ENCODE measurements at regions not wholly inside any gene's neighbourhood (a gene's known extent, or its start where the extent isn't known, plus 50 kb on each side); places are given as distances from the start of the nearest gene placed in this dataset.
"Not testable (repeated sequence)": the region's sequence is repeated elsewhere in the genome, so short reads cannot be mapped to it uniquely, and the experiment has no call there.

DNA sequence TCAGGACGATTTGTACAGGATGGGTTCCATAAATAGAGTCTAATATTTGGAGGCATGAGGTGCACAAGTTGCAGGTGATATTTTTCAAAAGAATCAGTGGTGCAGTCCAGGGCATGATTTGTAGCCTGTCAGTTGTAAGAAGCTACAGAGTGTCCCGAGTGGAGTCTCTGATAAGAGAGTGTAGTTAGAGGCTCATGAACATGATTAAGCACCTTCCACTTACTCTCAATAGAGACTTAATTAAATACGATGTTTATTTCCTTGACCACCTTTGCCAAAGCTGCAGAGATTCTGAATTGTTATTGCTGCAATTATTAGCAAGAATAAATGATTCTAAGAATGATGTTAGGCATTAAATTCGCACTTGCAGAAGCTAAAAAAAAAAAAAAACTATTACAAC, 218.4 kb upstream of the LRTM1 start:
- Histone ChIP-seq H3K36me3 (no peaks in the 10 kb centered on the region), H3K27me3 (no peaks in the 10 kb centered on the region), H3K4me1 (no peaks in the 10 kb centered on the region), H3K9me3 (no peaks in the 10 kb centered on the region), H3K4me3 (no peak overlapping the region), H3K27ac (no peak overlapping the region)
- TF ChIP-seq, protein P1, sequence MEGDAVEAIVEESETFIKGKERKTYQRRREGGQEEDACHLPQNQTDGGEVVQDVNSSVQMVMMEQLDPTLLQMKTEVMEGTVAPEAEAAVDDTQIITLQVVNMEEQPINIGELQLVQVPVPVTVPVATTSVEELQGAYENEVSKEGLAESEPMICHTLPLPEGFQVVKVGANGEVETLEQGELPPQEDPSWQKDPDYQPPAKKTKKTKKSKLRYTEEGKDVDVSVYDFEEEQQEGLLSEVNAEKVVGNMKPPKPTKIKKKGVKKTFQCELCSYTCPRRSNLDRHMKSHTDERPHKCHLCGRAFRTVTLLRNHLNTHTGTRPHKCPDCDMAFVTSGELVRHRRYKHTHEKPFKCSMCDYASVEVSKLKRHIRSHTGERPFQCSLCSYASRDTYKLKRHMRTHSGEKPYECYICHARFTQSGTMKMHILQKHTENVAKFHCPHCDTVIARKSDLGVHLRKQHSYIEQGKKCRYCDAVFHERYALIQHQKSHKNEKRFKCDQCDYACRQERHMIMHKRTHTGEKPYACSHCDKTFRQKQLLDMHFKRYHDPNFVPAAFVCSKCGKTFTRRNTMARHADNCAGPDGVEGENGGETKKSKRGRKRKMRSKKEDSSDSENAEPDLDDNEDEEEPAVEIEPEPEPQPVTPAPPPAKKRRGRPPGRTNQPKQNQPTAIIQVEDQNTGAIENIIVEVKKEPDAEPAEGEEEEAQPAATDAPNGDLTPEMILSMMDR (IDR thresholded peaks at IDR 0.05), result no peak
- ATAC-seq (no peak), DNase-seq (no peak)
- intact Hi-C loops (cut with DNase I), result no loop called here

DNA sequence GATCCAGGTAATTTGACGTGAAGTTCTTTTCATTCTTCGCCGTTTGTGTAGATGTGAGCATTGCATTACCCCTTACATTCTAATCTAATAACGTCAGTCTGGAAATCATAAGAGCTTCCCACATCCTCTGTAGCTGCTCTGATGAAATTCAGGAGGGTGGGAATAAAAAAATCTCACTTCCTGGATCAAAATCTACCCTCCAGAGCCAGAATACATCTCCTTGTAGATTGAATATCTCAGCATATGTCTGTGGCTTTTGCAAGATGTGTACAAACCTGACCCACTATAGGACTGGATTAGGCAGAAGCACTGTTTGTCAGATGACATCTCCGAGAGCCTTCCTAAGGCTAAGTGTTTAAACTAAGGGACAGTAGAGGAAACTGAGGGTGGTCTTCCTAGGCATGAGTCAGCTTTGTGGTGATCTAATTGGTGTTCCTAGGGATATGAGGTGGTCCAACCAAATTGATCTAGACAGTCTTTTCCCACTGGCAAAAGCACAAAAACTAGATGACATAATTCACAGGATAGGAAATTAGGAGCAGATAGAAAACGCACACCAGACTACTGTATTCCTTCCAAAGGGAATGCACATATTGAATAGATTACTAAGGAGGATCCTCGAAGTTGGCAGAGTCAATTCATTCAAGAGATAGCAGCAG, 216.3 kb upstream of the LRTM1 start:
- no peak for ATAC-seq
- intact Hi-C loops (cut with DNase I), result no loop called here

DNA sequence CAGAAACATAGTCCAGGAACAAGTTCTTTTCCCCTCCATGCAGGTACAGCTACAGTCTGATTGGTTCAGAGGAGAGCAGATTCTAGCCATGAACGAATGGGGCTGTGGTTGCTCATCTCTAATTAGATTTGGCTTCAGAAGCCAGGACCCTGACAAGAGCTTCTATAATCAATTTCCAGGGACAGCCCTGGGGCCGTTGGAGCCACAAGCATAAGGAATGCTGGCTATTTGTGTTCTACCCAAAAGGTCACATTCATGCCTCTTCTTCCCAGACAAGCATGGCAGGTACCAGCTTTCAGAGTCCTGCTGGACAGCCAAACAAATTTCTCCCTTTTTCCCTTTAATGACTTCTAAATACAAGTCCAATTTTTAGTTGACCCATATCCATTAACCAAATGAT, 215.5 kb upstream of the LRTM1 start:
- ATAC-seq (no peak), DNase-seq (no peak)
- no peak overlapping the region for H3K27ac ChIP-seq
- no peaks in the 10 kb centered on the region for H3K36me3 ChIP-seq
- H3K4me1 ChIP-seq, result no peaks in the 10 kb centered on the region
- H3K9me3 ChIP-seq, result no peaks in the 10 kb centered on the region
- no peak overlapping the region for H3K4me3 ChIP-seq
- no peaks in the 10 kb centered on the region for H3K27me3 ChIP-seq
- TF ChIP-seq, protein P1 (IDR thresholded peaks at IDR 0.05), result no peak
- intact Hi-C loops (cut with DNase I), result no loop called here

More for the DNA sequence above, 216.3 kb upstream of the LRTM1 start:
- TF ChIP-seq, protein P1 (IDR thresholded peaks at IDR 0.05), result no peak
- Histone ChIP-seq H3K4me1 (no peaks in the 10 kb centered on the region), H3K27ac (no peak overlapping the region), H3K4me3 (no peak overlapping the region), H3K36me3 (no peaks in the 10 kb centered on the region), H3K27me3 (no peaks in the 10 kb centered on the region), H3K9me3 (no peaks in the 10 kb centered on the region)
- no peak for DNase-seq

DNA sequence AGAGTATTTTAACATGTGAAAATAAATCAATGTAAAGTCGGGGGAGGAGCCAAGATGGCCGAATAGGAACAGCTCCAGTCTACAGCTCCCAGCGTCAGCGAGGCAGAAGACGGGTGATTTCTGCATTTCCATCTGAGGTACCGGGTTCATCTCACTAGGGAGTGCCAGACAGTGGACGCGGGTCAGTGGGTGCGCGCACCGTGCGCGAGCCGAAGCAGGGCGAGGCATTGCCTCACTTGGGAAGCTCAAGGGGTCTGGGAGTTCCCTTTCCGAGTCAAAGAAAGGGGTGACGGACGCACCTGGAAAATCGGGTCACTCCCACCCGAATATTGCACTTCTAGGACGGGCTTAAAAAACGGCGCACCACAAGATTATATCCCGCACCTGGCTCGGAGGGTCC, 208.4 kb upstream of the LRTM1 start:
- H3K27me3 ChIP-seq; H3K4me3 ChIP-seq; ATAC-seq; DNase-seq; intact Hi-C loops (cut with DNase I); H3K4me1 ChIP-seq; H3K27ac ChIP-seq; H3K36me3 ChIP-seq; H3K9me3 ChIP-seq: not testable (repeated sequence)

DNA sequence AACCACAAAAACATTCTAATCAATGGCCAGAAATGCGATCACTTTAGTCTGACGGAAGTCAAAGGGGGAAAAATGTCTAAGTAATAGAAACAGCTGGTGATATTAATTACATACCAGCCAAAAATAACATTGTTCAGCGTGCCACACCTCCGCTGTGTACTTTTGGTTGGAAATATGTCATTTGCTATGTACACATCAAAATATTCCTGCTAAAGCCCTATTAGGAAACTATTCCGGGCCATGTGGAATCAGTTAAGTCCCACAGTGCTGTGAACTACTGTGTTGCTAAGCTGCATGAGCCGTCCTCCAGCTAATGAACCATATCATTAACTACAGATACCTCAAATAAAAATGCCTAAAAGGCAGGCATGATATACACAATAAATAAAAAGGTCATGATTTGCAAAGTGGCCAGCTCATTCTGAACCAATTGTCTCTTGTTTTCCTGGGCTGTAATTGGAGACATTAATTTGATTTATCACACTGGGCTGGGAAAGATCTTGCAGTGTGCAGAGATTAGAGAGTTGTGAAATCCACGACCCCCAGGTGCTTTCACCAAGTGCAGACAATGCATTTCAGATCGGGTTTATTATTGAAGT, 200.5 kb upstream of the LRTM1 start:
- no peak for ATAC-seq

More for the DNA sequence above, 200.5 kb upstream of the LRTM1 start:
- no peaks in the 10 kb centered on the region for H3K36me3 ChIP-seq
- no peaks in the 10 kb centered on the region for H3K9me3 ChIP-seq
- H3K4me3 ChIP-seq, result no peak overlapping the region
- no peaks in the 10 kb centered on the region for H3K4me1 ChIP-seq
- no peak for DNase-seq
- TF ChIP-seq, protein P1 (IDR thresholded peaks at IDR 0.05), result no peak
- no peaks in the 10 kb centered on the region for H3K27me3 ChIP-seq
- intact Hi-C loops (cut with DNase I), result no loop called here
- H3K27ac ChIP-seq, result no peak overlapping the region
